DND-41 (cell line): ENCODE measurements at regions not wholly inside any gene's neighbourhood (a gene's known extent, or its start where the extent isn't known, plus 50 kb on each side); places are given as distances from the start of the nearest gene placed in this dataset.
"Not testable (repeated sequence)": the region's sequence is repeated elsewhere in the genome, so short reads cannot be mapped to it uniquely, and the experiment has no call there.

Source experiments
- EZH2 ChIP-seq: IDR thresholded peaks from 3 replicates; pipeline ENCODE4 v1.6.1; 2012; ENCODE audit warnings: borderline replicate concordance, low read depth, mild to moderate bottlenecking, moderate library complexity, low read length, inconsistent platforms; ENCODE audit not compliant: severe bottlenecking
- TF ChIP-seq, protein P1 (sequence below): IDR thresholded peaks from 2 replicates; pipeline ENCODE4 v1.5.1; 2012; ENCODE audit warnings: borderline replicate concordance, low read length, moderate library complexity, mild to moderate bottlenecking; ENCODE audit not compliant: poor library complexity, severe bottlenecking; ENCODE audit errors: extremely low read depth

DNA sequence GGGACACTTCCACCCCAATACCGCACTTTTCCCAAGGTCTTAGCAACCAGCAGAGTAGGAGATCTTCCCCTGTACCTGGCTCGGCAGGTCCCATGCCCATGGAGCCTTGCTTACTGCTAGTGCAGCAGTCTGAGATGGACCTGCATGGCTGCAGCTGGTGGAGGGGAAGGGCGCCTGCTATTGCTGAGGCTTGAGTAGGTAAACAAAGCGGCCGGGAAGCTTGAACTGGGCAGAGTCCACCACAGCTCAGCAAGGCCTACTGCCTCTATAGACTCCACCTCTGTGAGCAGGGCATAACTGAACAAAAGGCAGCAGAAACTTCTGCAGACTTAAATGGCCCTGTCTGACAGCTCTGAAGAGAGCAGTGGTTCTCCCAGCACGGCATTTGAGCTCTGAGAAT lies 90.4 kb upstream of the ADAMTS18 start:
- TF ChIP-seq, protein P1, sequence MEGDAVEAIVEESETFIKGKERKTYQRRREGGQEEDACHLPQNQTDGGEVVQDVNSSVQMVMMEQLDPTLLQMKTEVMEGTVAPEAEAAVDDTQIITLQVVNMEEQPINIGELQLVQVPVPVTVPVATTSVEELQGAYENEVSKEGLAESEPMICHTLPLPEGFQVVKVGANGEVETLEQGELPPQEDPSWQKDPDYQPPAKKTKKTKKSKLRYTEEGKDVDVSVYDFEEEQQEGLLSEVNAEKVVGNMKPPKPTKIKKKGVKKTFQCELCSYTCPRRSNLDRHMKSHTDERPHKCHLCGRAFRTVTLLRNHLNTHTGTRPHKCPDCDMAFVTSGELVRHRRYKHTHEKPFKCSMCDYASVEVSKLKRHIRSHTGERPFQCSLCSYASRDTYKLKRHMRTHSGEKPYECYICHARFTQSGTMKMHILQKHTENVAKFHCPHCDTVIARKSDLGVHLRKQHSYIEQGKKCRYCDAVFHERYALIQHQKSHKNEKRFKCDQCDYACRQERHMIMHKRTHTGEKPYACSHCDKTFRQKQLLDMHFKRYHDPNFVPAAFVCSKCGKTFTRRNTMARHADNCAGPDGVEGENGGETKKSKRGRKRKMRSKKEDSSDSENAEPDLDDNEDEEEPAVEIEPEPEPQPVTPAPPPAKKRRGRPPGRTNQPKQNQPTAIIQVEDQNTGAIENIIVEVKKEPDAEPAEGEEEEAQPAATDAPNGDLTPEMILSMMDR, result not testable (repeated sequence)
- TF ChIP-seq EZH2, result not testable (repeated sequence)
